ENCODE measurements at regions not wholly inside any gene's neighbourhood (a gene's known extent, or its start where the extent isn't known, plus 50 kb on each side); places are given as distances from the start of the nearest gene placed in this dataset.

GRCh38 chr4:20615486-20616260 lies 84.6 kb upstream of the PACRGL start:
- no peak for TF ChIP-seq CTCF (IDR thresholded peaks at IDR 0.05)
- TF ChIP-seq POLR2A (IDR thresholded peaks at IDR 0.05): no peak
